BJ (cell line): ENCODE measurements at regions not wholly inside any gene's neighbourhood (a gene's known extent, or its start where the extent isn't known, plus 50 kb on each side); places are given as distances from the start of the nearest gene placed in this dataset.
"Not testable (repeated sequence)": the region's sequence is repeated elsewhere in the genome, so short reads cannot be mapped to it uniquely, and the experiment has no call there.

Experiments
- CTCF ChIA-PET: fragments of 350-600 bp; formaldehyde crosslinking; extraction: SDS; loops from one replicate; lab custom pipeline; 2021; ENCODE audit warnings: antibody characterized with exemption, inconsistent platforms; lab: Yijun Ruan, JAX
- POLR2A ChIA-PET: fragments of 300-600 bp; sonication (Branson Sonifier 250); formaldehyde crosslinking; extraction: SDS; loops from one replicate; lab custom pipeline; 2021; ENCODE audit warnings: antibody characterized with exemption; lab: Charles Lee
- DNase-seq: peaks from one replicate; pipeline ENCODE4 v3.0.0-alpha.2; 2011; ENCODE audit warnings: low read depth
- H3K27me3 ChIP-seq: 2 replicates; pipeline ENCODE4 v1.6.0; 2011; ENCODE audit warnings: low read length; ENCODE audit not compliant: control insufficient read depth, insufficient read depth
- H3K36me3 ChIP-seq: 2 replicates; pipeline ENCODE4 v1.5.1; 2011; ENCODE audit warnings: low read length; ENCODE audit not compliant: control insufficient read depth, insufficient read depth
- H3K4me3 ChIP-seq: 2 replicates; pipeline ENCODE4 v1.5.1; 2011; ENCODE audit warnings: low read depth, mild to moderate bottlenecking, control low read depth, low read length
- TF ChIP-seq, protein P1 (sequence below): IDR thresholded peaks from 2 replicates; pipeline ENCODE4 v1.5.1; 2011; ENCODE audit warnings: low read depth, mild to moderate bottlenecking, control low read depth, inconsistent platforms, low read length, moderate library complexity; ENCODE audit not compliant: insufficient read depth

DNA sequence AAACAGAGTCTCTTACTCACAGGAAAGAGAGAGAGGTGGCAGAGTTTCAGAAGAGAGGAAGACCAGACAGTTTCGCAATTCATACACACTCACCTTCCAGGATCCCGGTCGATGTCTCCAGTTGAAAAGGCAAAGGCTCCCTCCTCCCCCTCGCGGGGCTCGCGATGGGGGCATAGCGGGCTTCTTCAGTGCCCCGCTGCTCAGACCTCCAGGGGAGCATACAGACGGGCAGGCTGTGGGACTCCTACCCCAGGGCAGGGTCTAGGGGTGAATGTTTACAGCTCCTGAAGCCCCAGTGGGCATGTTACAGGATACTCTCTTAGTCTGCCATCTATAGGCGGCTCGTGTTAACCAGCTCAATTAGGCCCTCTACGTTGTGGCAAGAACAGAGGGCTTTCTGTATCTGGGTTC lies 139.2 kb downstream of the SLITRK5 start:
- ChIA-PET CTCF (no interaction called here), POLR2A (no interaction called here)
- Histone ChIP-seq H3K4me3 (no peak overlapping the region), H3K27me3 (no peaks in the 10 kb centered on the region), H3K36me3 (no peaks in the 10 kb centered on the region)
- TF ChIP-seq, protein P1, sequence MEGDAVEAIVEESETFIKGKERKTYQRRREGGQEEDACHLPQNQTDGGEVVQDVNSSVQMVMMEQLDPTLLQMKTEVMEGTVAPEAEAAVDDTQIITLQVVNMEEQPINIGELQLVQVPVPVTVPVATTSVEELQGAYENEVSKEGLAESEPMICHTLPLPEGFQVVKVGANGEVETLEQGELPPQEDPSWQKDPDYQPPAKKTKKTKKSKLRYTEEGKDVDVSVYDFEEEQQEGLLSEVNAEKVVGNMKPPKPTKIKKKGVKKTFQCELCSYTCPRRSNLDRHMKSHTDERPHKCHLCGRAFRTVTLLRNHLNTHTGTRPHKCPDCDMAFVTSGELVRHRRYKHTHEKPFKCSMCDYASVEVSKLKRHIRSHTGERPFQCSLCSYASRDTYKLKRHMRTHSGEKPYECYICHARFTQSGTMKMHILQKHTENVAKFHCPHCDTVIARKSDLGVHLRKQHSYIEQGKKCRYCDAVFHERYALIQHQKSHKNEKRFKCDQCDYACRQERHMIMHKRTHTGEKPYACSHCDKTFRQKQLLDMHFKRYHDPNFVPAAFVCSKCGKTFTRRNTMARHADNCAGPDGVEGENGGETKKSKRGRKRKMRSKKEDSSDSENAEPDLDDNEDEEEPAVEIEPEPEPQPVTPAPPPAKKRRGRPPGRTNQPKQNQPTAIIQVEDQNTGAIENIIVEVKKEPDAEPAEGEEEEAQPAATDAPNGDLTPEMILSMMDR, result no peak
- DNase-seq, result no peak

DNA sequence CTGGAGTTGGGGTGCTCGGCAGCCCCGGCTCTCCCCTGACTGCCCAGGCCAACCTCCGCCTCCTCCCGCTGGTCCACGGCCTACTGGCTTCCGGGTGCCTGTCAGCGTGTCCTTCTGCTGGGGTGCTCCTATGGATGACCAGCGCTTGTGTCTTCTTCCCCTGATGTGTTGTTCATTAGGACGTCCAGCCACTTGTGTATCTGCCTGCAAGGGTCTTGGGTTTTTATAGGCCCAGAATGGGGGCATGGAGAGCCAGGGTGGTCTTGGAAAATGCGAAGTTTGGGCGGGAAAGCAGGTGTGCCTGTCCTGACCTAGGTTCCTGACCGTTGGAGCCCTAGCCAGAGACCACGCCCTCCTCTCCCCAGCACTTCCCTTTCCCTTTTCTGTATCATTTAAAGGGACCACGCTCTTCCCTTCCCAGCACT lies 139.8 kb downstream of the SLITRK5 start:
- ChIA-PET CTCF (no interaction called here), POLR2A (no interaction called here)
- TF ChIP-seq, protein P1, result no peak
- Histone ChIP-seq H3K27me3 (no peaks in the 10 kb centered on the region), H3K36me3 (no peaks in the 10 kb centered on the region), H3K4me3 (no peak overlapping the region)
- no peak for DNase-seq

DNA sequence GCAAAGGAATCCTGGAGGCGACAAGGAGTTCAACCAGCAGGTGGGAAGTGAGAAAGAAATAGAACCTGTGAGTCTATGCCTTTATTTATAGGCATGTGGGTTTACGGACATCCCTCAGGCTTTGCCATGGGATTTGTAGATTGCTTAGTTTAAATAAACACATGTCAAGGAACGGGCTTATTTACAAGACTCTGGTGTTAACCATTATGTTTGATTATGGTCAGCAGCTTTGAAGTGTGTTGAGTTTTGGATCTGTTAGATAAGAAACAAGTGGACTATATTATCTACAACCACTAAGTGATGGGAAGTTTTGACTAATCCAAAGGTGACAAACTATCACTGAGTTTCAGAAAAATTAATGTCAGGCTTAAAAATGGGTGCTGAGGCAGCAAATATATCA lies 143.2 kb downstream of the SLITRK5 start:
- TF ChIP-seq, protein P1, result no peak
- ChIA-PET POLR2A (no interaction called here), CTCF (no interaction called here)
- H3K36me3 ChIP-seq, result no peaks in the 10 kb centered on the region
- no peaks in the 10 kb centered on the region for H3K27me3 ChIP-seq
- DNase-seq, result no peak
- H3K4me3 ChIP-seq, result no peak overlapping the region

DNA sequence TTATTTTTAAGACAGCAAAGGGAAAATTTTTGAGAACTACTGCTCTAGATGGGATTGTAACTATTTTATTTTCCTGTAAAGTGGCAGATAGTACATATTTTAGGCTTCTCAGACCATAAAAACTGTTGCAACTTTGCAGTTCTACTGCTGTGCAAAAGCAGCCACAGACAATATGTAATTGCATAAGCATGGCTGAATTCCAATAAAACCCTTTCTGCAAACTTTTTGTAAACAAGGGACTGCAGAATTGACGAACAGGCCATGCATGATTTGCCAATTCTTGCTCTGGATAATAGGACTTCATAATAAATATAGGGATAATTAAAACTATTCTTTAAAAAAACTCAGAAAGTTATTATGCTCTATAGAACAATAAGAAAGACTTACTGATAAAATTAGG lies 149.1 kb downstream of the SLITRK5 start:
- no peak for DNase-seq
- ChIA-PET POLR2A (no interaction called here), CTCF (no interaction called here)
- TF ChIP-seq, protein P1, result no peak
- Histone ChIP-seq H3K4me3 (no peak overlapping the region), H3K36me3 (no peaks in the 10 kb centered on the region), H3K27me3 (no peaks in the 10 kb centered on the region)

DNA sequence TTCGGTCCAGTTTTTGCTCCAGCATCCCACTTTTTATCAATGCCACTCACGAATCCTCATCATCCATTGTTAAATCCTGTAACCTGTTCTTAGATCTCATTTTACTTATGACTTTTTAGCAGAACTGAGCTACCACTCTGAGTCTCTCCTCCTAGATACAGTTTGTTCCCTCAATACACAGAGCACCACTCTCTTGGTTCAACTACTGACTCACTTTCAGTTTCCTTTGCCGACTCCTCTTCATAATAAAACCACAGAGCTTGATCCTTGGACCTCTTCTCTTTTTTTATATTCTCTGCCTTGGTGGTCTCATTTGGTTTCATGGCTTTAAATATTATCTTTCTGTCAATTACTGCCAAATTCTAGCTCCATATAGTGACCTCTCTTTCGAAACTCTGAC lies 150.3 kb downstream of the SLITRK5 start:
- TF ChIP-seq, protein P1, result no peak
- H3K36me3 ChIP-seq, result no peaks in the 10 kb centered on the region
- POLR2A ChIA-PET, result no interaction called here
- H3K4me3 ChIP-seq, result no peak overlapping the region
- no peaks in the 10 kb centered on the region for H3K27me3 ChIP-seq
- no peak for DNase-seq
- CTCF ChIA-PET, result no interaction called here

DNA sequence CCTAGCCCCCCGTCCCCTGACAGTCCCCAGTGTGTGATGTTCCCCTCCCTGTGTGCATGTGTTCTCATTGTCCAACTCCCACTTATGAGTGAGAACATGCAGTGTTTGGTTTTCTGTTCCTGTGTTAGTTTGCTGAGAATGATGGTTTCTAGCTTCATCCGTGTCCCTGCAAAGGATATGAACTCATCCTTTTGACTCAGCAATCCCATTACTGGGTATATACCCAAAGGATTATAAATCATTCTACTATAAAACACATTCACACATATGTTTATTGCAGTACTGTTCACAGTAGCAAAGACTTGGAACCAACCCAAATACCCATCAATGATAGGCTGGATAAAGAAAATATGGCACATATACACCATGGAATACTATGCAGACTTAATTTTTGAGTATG lies 155.1 kb downstream of the SLITRK5 start:
- H3K36me3 ChIP-seq, H3K4me3 ChIP-seq, POLR2A ChIA-PET, H3K27me3 ChIP-seq, CTCF ChIA-PET, DNase-seq: not testable (repeated sequence)
